Left ventricle myocardium inferior (tissue), 1 donor: ENCODE measurements at regions not wholly inside any gene's neighbourhood (a gene's known extent, or its start where the extent isn't known, plus 50 kb on each side); places are given as distances from the start of the nearest gene placed in this dataset.
"Not testable (repeated sequence)": the region's sequence is repeated elsewhere in the genome, so short reads cannot be mapped to it uniquely, and the experiment has no call there.

Experiments used
- DNase-seq: peaks from one replicate; pipeline ENCODE4 v3.0.0-alpha.2; 2020
- H3K27ac ChIP-seq: fragments of 200-600 bp; replicated peaks from 2 replicates; pipeline ENCODE4 v1.8.0; 2021
- H3K27me3 ChIP-seq: fragments of 200-600 bp; 2 replicates; pipeline ENCODE4 v1.8.0; 2021; ENCODE audit warnings: low read depth
- H3K36me3 ChIP-seq: fragments of 200-600 bp; 2 replicates; pipeline ENCODE4 v1.8.0; 2021
- H3K4me1 ChIP-seq: fragments of 200-600 bp; 2 replicates; pipeline ENCODE4 v1.8.0; 2021
- H3K4me3 ChIP-seq: fragments of 200-600 bp; 2 replicates; pipeline ENCODE4 v1.8.0; 2021; ENCODE audit warnings: mild to moderate bottlenecking, moderate library complexity
- H3K9me3 ChIP-seq: fragments of 200-600 bp; replicated peaks from 2 replicates; pipeline ENCODE4 v1.8.0; 2021
- intact Hi-C: fragments of 100-400 bp; cut with micrococcal nuclease; formaldehyde crosslinking; loops from one replicate; pipeline ENCODE4 v1.11.0; 2022
- TF ChIP-seq, protein P1 (sequence below): fragments of 200-600 bp; IDR thresholded peaks from 2 replicates; pipeline ENCODE4 v1.8.0; 2021; ENCODE audit warnings: antibody characterized with exemption, mild to moderate bottlenecking, borderline replicate concordance
- donor health status: DM: no; HTN: yes; CAD: no; lungs with severe emphysema.

DNA sequence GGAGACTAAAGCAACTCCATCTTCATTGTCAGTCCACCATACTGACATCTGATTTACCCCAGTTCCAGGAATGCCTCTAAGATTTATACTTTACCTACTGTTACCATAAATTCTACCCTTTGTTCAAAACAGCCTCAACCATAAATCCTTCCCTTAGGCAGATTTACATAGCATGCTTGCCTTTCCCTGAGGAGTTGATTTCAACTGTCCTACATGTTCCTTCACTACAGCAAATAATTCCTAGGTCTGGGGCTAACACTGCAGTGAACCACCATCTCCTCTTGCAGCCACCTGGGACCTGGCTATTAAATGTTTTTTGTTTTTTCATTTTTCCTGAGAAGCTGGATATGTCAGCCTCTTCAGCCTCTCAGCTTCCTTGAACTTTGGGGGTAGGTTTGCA is 166.9 kb upstream of the PDE4D start:
- DNase-seq: no peak

DNA sequence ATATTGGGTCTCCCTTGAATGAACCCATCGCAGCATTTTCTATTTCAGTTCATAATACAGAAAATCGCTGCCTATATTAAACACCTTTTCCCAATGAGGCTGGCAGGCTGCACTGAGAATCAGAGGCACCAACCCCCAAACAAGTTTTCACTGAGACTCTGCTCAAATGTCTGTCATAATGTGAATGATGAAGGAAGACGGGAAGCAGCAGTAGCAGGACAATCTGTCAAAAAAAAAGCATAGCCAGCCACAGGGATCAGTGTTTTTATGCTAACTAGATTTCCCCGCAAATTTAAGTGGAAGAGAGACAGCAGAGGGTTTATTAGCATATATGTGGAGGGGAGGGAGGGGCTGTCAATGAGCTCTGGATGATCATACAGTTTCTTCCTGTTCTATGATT is 162.7 kb upstream of the PDE4D start:
- Histone ChIP-seq H3K4me1 (no peaks in the 10 kb centered on the region), H3K9me3 (peaks cover 26% of the 10 kb centered on the region), H3K4me3 (no peak overlapping the region), H3K27me3 (no peaks in the 10 kb centered on the region), H3K27ac (no peak overlapping the region), H3K36me3 (no peaks in the 10 kb centered on the region)
- TF ChIP-seq, protein P1, sequence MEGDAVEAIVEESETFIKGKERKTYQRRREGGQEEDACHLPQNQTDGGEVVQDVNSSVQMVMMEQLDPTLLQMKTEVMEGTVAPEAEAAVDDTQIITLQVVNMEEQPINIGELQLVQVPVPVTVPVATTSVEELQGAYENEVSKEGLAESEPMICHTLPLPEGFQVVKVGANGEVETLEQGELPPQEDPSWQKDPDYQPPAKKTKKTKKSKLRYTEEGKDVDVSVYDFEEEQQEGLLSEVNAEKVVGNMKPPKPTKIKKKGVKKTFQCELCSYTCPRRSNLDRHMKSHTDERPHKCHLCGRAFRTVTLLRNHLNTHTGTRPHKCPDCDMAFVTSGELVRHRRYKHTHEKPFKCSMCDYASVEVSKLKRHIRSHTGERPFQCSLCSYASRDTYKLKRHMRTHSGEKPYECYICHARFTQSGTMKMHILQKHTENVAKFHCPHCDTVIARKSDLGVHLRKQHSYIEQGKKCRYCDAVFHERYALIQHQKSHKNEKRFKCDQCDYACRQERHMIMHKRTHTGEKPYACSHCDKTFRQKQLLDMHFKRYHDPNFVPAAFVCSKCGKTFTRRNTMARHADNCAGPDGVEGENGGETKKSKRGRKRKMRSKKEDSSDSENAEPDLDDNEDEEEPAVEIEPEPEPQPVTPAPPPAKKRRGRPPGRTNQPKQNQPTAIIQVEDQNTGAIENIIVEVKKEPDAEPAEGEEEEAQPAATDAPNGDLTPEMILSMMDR: no peak
- intact Hi-C loops: no loop called here
- no peak for DNase-seq

More for the DNA sequence above, 166.9 kb upstream of the PDE4D start:
- no peaks in the 10 kb centered on the region for H3K36me3 ChIP-seq
- H3K4me1 ChIP-seq: no peaks in the 10 kb centered on the region
- H3K9me3 ChIP-seq: peaks cover 9% of the 10 kb centered on the region
- TF ChIP-seq, protein P1: no peak
- H3K4me3 ChIP-seq: no peak overlapping the region
- H3K27me3 ChIP-seq: no peaks in the 10 kb centered on the region
- no peak overlapping the region for H3K27ac ChIP-seq
- intact Hi-C loops: no loop called here

DNA sequence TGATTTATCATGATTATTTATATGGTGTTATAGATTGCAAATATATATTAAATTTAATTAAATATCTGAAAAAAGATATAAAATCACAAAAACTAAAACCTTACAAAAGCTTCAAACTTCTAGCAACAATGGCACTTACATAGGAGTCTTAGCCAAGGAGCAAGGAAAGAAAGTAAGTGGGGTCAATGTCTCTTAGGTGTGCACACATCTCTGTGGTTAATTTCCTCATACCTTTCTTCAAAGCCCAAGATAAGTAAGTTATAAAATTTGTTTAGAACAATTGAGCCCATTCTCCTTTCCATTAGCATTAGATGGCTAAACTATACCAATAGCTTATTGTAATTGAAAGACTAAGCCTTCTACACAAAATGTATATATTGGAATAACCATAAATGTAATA is 161.6 kb upstream of the PDE4D start:
- no peak for DNase-seq

DNA sequence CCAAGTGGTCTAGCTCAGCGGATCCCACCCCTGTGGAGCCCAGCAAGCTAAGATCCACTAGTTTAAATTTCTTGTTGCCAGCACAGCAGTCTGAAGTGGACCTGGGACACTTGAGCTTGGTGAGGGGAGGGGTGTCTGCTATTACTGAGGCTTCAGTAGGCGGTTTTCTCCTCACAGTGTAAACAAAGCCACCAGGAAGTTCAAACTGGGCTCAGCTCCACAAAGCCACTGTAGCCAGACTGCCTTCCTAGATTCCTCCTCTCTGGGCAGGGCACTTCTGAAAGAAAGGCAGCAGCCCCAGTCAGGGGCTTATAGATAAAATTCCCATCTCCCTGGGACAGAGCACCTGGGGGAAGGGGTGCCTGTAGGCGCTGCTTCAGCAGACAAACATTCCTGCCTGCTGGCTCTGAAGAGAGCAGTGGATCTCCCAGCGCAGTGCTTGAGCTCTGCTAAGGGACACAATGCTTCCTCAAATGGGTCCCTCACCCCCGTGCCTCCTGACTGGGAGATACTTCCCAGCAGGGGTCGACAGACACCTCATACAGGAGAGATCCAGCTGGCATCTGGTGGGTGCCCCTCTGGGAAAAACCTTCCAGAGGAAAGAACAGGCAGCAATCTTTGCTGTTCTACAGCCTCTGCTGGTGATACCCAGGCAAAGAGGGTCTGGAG is 148.6 kb upstream of the PDE4D start:
- H3K27me3 ChIP-seq, intact Hi-C loops, H3K9me3 ChIP-seq, H3K27ac ChIP-seq, H3K4me3 ChIP-seq, H3K4me1 ChIP-seq, H3K36me3 ChIP-seq, DNase-seq: not testable (repeated sequence)

More for the DNA sequence above, 161.6 kb upstream of the PDE4D start:
- H3K4me1 ChIP-seq: no peaks in the 10 kb centered on the region
- intact Hi-C loops: no loop called here
- TF ChIP-seq, protein P1: no peak
- no peak overlapping the region for H3K27ac ChIP-seq
- H3K9me3 ChIP-seq: peaks cover 28% of the 10 kb centered on the region
- no peaks in the 10 kb centered on the region for H3K27me3 ChIP-seq
- no peak overlapping the region for H3K4me3 ChIP-seq
- H3K36me3 ChIP-seq: no peaks in the 10 kb centered on the region

DNA sequence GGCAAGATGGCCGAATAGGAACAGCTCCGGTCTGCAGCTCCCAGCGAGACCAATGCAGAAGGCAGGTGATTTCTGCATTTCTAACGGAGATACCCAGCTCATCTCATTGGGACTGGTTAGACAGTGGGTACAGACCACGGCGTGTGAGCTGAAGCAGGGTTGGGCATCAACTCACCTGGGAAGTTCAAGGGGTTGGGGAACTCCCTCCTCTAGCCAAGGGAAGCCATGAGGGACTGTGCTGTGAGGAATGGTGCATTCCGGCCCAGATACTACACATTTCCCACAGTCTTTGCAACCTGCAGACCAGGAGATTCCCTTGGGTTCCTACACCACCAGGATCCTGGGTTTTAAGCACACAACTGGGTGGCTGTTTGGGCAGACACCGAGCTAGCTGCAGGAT is 148.0 kb upstream of the PDE4D start:
- H3K4me3 ChIP-seq, H3K4me1 ChIP-seq, H3K9me3 ChIP-seq, intact Hi-C loops, H3K36me3 ChIP-seq, H3K27me3 ChIP-seq, DNase-seq, H3K27ac ChIP-seq: not testable (repeated sequence)

DNA sequence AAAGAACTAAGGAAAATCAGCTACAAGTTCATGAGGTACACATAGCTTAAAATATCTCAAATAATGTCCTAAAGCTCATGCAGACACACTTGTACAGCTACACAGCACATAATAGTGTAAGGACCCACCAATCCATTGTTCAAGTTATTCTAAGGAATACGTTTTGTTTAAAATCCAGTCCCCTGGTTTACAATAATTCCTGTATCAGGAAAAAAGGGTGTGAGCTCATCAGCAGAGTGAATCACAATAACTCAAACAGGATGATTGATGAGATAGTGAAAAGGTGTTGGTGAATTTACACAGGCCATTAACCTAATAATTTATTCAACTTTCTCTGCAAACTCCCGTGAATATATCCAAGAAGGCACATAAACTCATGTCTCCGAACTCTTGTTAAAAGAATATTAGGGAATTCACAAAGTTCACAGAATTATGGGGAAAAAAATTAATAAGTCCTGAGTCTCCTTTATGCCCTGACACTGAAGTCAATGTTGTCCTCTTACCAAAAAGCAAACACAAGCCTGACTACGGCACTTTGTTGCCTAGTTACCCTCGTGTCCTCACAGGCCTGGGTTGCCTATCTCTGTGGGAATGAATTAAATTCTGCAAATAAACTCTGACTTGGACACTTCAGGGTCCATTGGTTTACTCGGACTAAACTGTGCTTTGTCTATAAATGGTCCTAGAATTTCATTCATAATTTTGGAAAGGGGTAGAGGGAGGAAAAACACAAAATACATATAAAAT is 142.8 kb upstream of the PDE4D start:
- Histone ChIP-seq H3K27me3 (no peaks in the 10 kb centered on the region), H3K36me3 (no peaks in the 10 kb centered on the region), H3K9me3 (peaks cover 3% of the 10 kb centered on the region), H3K4me3 (no peak overlapping the region), H3K4me1 (no peaks in the 10 kb centered on the region), H3K27ac (no peak overlapping the region)
- no peak for DNase-seq
- intact Hi-C loops: no loop called here
- TF ChIP-seq, protein P1: no peak
